ENCODE measurements at regions not wholly inside any gene's neighbourhood (a gene's known extent, or its start where the extent isn't known, plus 50 kb on each side); places are given as distances from the start of the nearest gene placed in this dataset.

GRCh38 chr2:198254536-198255090 is 450.2 kb downstream of the PLCL1 start:
- Mint-ChIP-seq H3K4me3 (no peak overlapping the region), H3K9me3 (no peaks in the 10 kb centered on the region), H3K4me1 (ENCODE audit: low read depth) (no peaks in the 10 kb centered on the region), H3K27ac (no peak overlapping the region), H3K36me3 (ENCODE audit: low read depth) (no peaks in the 10 kb centered on the region), H3K27me3 (no peaks in the 10 kb centered on the region)
- intact Hi-C loops (cut with micrococcal nuclease), result no loop called here

DNA sequence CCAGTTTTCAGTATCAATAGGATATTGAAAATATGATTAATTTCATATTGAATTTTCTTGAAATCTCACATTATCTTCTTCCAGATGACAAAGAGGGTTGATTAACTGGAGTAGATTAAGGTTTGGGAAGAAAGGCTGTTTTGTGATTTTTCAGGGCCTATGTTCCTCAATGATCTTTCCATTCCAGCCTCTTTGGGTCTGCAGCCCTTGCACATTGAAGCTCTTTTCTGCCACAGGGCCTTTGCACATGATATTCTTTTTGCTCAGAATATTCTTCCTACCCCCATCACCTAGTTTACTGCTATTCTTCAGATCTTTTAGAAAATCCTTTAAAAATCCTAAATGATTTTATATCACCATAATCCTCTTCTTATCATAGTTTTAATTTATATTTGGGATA is 449.6 kb downstream of the PLCL1 start:
- Mint-ChIP-seq H3K4me1 (ENCODE audit: low read depth) (no peaks in the 10 kb centered on the region), H3K4me3 (no peak overlapping the region), H3K27ac (no peak overlapping the region), H3K36me3 (ENCODE audit: low read depth) (no peaks in the 10 kb centered on the region), H3K27me3 (no peaks in the 10 kb centered on the region), H3K9me3 (no peaks in the 10 kb centered on the region)
- intact Hi-C loops (cut with micrococcal nuclease), result no loop called here

- Mint-ChIP-seq H3K4me3 (no peak overlapping the region), H3K27me3 (no peaks in the 10 kb centered on the region), H3K9me3 (no peaks in the 10 kb centered on the region), H3K36me3 (ENCODE audit: low read depth) (no peaks in the 10 kb centered on the region), H3K4me1 (ENCODE audit: low read depth) (no peaks in the 10 kb centered on the region), H3K27ac (no peak overlapping the region)
- intact Hi-C loops (cut with micrococcal nuclease), result no loop called here
Measured at GRCh38 chr2:198252472-198252871, 448.1 kb downstream of the PLCL1 start.

- intact Hi-C loops (cut with micrococcal nuclease), result no loop called here
- no peaks in the 10 kb centered on the region for H3K9me3 Mint-ChIP-seq
- H3K36me3 Mint-ChIP-seq (ENCODE audit: low read depth), result no peaks in the 10 kb centered on the region
- H3K27me3 Mint-ChIP-seq, result no peaks in the 10 kb centered on the region
- H3K4me1 Mint-ChIP-seq (ENCODE audit: low read depth), result no peaks in the 10 kb centered on the region
- H3K27ac Mint-ChIP-seq, result no peak overlapping the region
- no peak overlapping the region for H3K4me3 Mint-ChIP-seq
Measured at GRCh38 chr2:198242093-198242492, 437.7 kb downstream of the PLCL1 start.

GRCh38 chr2:198238429-198238828 is 434.0 kb downstream of the PLCL1 start:
- Mint-ChIP-seq H3K36me3 (ENCODE audit: low read depth) (no peaks in the 10 kb centered on the region), H3K27ac (no peak overlapping the region), H3K9me3 (no peaks in the 10 kb centered on the region), H3K27me3 (no peaks in the 10 kb centered on the region), H3K4me3 (no peak overlapping the region), H3K4me1 (ENCODE audit: low read depth) (no peaks in the 10 kb centered on the region)
- intact Hi-C loops (cut with micrococcal nuclease), result no loop called here

DNA sequence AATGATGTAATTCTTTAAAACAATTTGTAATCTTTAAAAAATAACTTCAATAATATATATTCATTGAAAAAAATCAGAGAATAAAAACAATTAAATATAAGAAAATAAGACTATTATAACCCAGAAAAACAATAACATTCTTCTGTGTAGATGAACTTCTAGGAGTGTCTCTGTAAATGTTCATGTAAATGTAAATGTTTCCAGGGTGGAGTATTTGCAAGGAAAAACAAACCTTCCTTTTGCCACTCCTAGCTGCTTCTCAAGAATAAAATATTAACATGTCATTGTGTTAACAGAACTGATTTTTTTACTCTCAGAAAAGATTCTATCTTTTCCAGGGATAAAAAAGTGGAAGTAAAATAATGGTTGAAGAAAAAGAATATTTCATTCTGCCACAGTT is 431.9 kb downstream of the PLCL1 start:
- intact Hi-C loops (cut with micrococcal nuclease), result no loop called here
- H3K4me3 Mint-ChIP-seq, result no peak overlapping the region
- no peaks in the 10 kb centered on the region for H3K9me3 Mint-ChIP-seq
- H3K4me1 Mint-ChIP-seq (ENCODE audit: low read depth), result no peaks in the 10 kb centered on the region
- H3K36me3 Mint-ChIP-seq (ENCODE audit: low read depth), result no peaks in the 10 kb centered on the region
- H3K27me3 Mint-ChIP-seq, result no peaks in the 10 kb centered on the region
- H3K27ac Mint-ChIP-seq, result no peak overlapping the region

GRCh38 chr2:198232281-198232680 is 427.9 kb downstream of the PLCL1 start:
- no peaks in the 10 kb centered on the region for H3K4me1 Mint-ChIP-seq (ENCODE audit: low read depth)
- no peaks in the 10 kb centered on the region for H3K27me3 Mint-ChIP-seq
- intact Hi-C loops (cut with micrococcal nuclease), result no loop called here
- H3K9me3 Mint-ChIP-seq, result no peaks in the 10 kb centered on the region
- H3K27ac Mint-ChIP-seq, result no peak overlapping the region
- no peaks in the 10 kb centered on the region for H3K36me3 Mint-ChIP-seq (ENCODE audit: low read depth)
- no peak overlapping the region for H3K4me3 Mint-ChIP-seq

DNA sequence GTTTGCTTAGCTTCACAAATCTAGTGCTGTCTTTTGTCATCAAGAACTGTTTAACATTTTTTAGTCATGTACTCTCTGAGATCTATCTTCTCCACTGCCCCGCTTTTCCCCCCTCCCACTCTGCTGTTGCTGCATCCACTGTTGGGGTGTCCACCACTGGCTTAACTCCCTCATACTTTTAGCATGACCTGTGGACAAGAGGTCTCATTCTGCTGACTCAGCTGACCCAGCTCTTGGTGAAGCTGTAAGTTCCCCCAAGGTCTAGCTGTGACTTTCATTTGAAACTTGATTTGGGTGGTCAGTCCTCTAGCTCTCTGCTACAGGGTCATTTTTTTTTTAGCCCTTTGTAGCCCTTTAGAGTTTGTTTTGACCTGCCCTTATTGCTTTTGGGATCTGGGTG is 427.2 kb downstream of the PLCL1 start:
- Mint-ChIP-seq H3K36me3 (ENCODE audit: low read depth) (no peaks in the 10 kb centered on the region), H3K4me3 (no peak overlapping the region), H3K9me3 (no peaks in the 10 kb centered on the region), H3K27ac (no peak overlapping the region), H3K27me3 (no peaks in the 10 kb centered on the region), H3K4me1 (ENCODE audit: low read depth) (no peaks in the 10 kb centered on the region)
- intact Hi-C loops (cut with micrococcal nuclease), result no loop called here

DNA sequence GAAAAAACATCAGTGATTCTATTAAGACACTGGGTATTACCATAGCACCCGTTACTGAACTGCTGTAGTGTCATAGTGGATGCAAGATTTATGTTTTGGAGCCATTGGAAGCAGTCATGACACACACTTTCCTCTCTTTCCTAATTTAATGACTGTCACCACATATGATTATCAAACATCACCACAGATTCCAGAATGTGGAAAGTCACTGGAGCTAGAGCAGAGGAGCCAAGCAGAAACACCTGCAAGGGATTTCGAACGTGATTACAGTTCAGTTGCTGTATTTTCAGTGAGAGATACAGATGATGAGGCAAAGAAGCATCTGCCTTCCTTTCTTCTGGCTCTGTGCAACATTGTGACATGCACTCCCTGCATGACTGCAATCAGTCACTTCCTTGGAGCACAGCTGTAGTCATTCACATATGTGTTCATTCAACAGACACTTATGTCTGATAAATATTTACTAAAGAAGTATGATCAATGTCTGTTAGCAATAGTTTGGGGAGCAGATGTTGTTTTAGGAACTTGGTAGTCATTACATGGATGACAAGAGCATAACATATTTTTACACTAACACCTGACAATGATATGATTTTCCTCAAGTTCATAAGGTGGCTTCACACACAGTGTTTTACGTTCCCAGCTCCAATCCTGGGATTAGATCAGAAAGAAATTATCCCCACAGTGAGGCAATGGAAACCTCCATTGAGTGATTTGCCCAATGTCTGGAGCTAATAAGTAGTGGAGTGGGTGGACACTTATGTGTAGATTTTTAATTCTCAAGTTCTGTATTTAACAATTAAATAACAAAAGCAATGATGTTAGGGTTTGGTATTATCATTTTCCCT is 416.6 kb downstream of the PLCL1 start:
- no peaks in the 10 kb centered on the region for H3K4me1 Mint-ChIP-seq (ENCODE audit: low read depth)
- no peaks in the 10 kb centered on the region for H3K27me3 Mint-ChIP-seq
- H3K9me3 Mint-ChIP-seq, result no peaks in the 10 kb centered on the region
- intact Hi-C loops (cut with micrococcal nuclease), result no loop called here
- no peak overlapping the region for H3K4me3 Mint-ChIP-seq
- H3K27ac Mint-ChIP-seq, result no peak overlapping the region
- no peaks in the 10 kb centered on the region for H3K36me3 Mint-ChIP-seq (ENCODE audit: low read depth)

GRCh38 chr2:198219292-198219691 is 414.9 kb downstream of the PLCL1 start:
- intact Hi-C loops (cut with micrococcal nuclease), result no loop called here
- Mint-ChIP-seq H3K27ac (no peak overlapping the region), H3K4me3 (no peak overlapping the region), H3K4me1 (ENCODE audit: low read depth) (peaks cover 2% of the 10 kb centered on the region), H3K27me3 (no peaks in the 10 kb centered on the region), H3K36me3 (ENCODE audit: low read depth) (no peaks in the 10 kb centered on the region), H3K9me3 (no peaks in the 10 kb centered on the region)

- intact Hi-C loops (cut with micrococcal nuclease), result no loop called here
- H3K9me3 Mint-ChIP-seq, result no peaks in the 10 kb centered on the region
- no peaks in the 10 kb centered on the region for H3K36me3 Mint-ChIP-seq (ENCODE audit: low read depth)
Measured at GRCh38 chr2:198214114-198214596, 409.8 kb downstream of the PLCL1 start.

GRCh38 chr2:198213253-198213652 is 408.9 kb downstream of the PLCL1 start:
- no peaks in the 10 kb centered on the region for H3K9me3 Mint-ChIP-seq
- no peak overlapping the region for H3K27ac Mint-ChIP-seq
- intact Hi-C loops (cut with micrococcal nuclease), result no loop called here
- H3K4me1 Mint-ChIP-seq (ENCODE audit: low read depth), result peaks cover 5% of the 10 kb centered on the region
- H3K27me3 Mint-ChIP-seq, result no peaks in the 10 kb centered on the region
- no peak overlapping the region for H3K4me3 Mint-ChIP-seq
- no peaks in the 10 kb centered on the region for H3K36me3 Mint-ChIP-seq (ENCODE audit: low read depth)

More at GRCh38 chr2:198214114-198214596, 409.8 kb downstream of the PLCL1 start:
- Mint-ChIP-seq H3K4me3 (no peak overlapping the region), H3K4me1 (ENCODE audit: low read depth) (peaks cover 5% of the 10 kb centered on the region), H3K27me3 (no peaks in the 10 kb centered on the region), H3K27ac (no peak overlapping the region)

DNA sequence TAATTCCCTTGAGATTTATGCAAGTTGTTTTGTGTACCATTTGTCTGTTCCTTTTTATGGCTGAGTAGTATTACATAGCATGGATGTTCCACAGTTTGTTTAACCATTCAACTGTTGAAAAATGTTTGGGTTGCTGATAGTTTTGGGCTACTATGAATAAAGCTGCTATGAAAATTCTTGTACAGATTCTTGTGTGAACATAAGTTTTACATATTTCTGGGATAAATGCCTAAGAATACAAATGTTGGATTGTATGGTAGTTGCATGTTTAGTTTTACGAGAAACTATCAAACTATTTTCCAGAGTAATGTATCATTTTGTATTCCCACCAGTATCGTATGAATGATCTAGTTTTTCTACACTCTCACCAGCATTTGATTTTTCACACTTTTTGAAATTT is 407.3 kb downstream of the PLCL1 start:
- Mint-ChIP-seq H3K4me1 (ENCODE audit: low read depth) (peaks cover 5% of the 10 kb centered on the region), H3K9me3 (no peaks in the 10 kb centered on the region), H3K27ac (no peak overlapping the region), H3K27me3 (no peaks in the 10 kb centered on the region), H3K36me3 (ENCODE audit: low read depth) (no peaks in the 10 kb centered on the region), H3K4me3 (no peak overlapping the region)
- intact Hi-C loops (cut with micrococcal nuclease), result no loop called here

DNA sequence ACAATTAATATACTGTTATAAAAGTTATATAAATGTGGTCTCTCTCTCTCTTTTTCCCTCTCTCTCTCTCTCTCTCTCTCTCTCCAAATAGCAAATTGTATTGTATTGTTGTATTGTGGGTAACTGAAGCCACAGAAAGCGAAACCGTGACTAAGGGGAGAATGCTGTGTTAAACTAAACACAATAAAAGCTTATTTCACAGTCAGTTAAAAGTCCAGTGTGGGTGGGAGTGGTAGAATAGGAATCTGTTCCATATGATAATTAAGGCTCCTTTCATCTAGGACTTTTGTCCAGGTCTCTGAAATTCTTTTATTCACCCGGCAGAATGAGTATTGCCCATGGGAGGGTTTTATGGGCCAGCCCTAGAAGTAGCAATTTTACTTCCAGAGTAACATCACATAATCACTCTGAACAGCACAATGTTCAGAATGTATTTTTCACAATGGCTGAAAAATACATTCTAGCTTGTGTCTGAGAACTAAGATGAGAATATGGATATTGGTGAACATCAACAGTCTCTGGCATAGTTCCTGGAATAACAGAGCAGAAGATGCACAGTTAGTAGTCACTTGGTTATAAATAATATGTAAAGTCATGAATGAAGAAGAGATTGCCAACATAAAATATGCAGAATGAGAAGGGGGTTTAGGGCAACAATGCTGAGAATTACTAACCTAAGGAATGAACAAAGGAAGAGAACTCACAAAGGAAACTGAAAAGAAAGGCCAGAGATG is 399.1 kb downstream of the PLCL1 start:
- Mint-ChIP-seq H3K4me1 (ENCODE audit: low read depth) (no peaks in the 10 kb centered on the region), H3K27ac (no peak overlapping the region), H3K27me3 (no peaks in the 10 kb centered on the region), H3K9me3 (no peaks in the 10 kb centered on the region), H3K36me3 (ENCODE audit: low read depth) (no peaks in the 10 kb centered on the region), H3K4me3 (no peak overlapping the region)
- intact Hi-C loops (cut with micrococcal nuclease), result no loop called here
